ENCODE measurements at regions not wholly inside any gene's neighbourhood (a gene's known extent, or its start where the extent isn't known, plus 50 kb on each side); places are given as distances from the start of the nearest gene placed in this dataset.
"Not testable (repeated sequence)": the region's sequence is repeated elsewhere in the genome, so short reads cannot be mapped to it uniquely, and the experiment has no call there.

- no peak for DNase-seq
- in situ Hi-C loops (cut with MboI; ENCODE audit: low sequenced_read_pairs in 4 of 4) (no loop called here), intact Hi-C loops (cut with DNase I; ENCODE audit: low total_unique reads) (no loop called here)
- no peaks in the 10 kb centered on the region for H3K36me3 ChIP-seq
- no peaks in the 10 kb centered on the region for H3K4me1 ChIP-seq
- no peak overlapping the region for H3K4me3 ChIP-seq
- H3K27me3 ChIP-seq = no peaks in the 10 kb centered on the region
- TF ChIP-seq CTCF (IDR thresholded peaks at IDR 0.05 in 4 of 5, conservative IDR thresholded peaks at IDR 0.05 in 1 of 5) (no peak), POLR2A (IDR thresholded peaks at IDR 0.05) (no peak)
- no peak for ATAC-seq
- no peaks in the 10 kb centered on the region for H3K9me3 ChIP-seq
- H3K27ac ChIP-seq = no peak overlapping the region
These were observed 108.5 kb downstream of the SOX1 start for GRCh38 chr13:112175162-112176075.

- H3K36me3 ChIP-seq; in situ Hi-C loops (cut with MboI; ENCODE audit: low sequenced_read_pairs in 4 of 4); H3K4me1 ChIP-seq; H3K9me3 ChIP-seq; H3K27ac ChIP-seq; intact Hi-C loops (cut with DNase I; ENCODE audit: low total_unique reads); H3K4me3 ChIP-seq; ATAC-seq; H3K27me3 ChIP-seq; DNase-seq: not testable (repeated sequence)
These were observed 109.5 kb downstream of the SOX1 start for GRCh38 chr13:112176141-112177119.

DNA sequence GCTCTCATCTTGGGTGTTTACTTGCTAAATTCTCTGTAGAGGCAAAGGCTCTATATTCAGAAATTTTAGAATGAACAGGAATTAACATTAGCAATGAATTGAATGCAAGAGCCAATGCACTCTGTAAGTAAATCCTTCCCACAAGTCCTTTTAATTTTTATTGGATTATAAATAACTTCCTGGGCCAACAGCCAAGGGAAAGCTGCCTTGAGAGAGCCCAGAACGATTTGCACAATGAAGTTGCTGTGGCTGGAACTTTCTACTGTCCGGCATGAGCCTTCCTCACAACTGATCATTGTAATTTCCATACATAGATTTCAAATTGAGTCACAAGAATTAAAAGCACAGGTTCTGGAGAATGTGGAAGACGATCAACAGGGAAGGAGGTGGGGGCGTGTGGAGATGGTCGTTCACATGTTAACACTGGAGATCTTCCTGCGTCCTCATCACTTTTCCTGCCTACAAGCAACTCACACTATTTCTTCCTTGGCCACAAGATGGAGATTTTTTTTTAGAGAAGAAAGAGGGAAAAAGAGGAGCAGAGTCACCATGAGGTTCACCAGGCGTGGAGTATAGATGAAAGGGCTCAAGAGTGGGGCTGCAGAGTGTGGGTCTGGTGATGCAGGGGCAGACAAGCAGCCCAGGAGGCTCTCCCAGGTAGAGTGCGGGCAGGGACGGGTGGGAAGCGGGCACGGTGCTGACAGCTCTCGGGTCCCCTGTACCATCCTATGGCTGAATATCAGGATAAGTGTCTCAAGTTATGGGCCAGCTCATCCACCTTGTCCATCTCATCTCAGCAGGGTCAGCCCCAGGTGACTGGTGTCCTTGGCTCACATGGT is 110.7 kb downstream of the SOX1 start:
- H3K27me3 ChIP-seq = no peaks in the 10 kb centered on the region
- no peak overlapping the region for H3K27ac ChIP-seq
- no peaks in the 10 kb centered on the region for H3K9me3 ChIP-seq
- no peaks in the 10 kb centered on the region for H3K36me3 ChIP-seq
- no peak for TF ChIP-seq POLR2A (IDR thresholded peaks at IDR 0.05)
- TF ChIP-seq CTCF (IDR thresholded peaks at IDR 0.05 in 4 of 5, conservative IDR thresholded peaks at IDR 0.05 in 1 of 5) = no peak
- H3K4me1 ChIP-seq = no peaks in the 10 kb centered on the region
- DNase-seq (no peak), ATAC-seq (no peak)
- H3K4me3 ChIP-seq = no peak overlapping the region
- in situ Hi-C loops (cut with MboI; ENCODE audit: low sequenced_read_pairs in 4 of 4) (no loop called here), intact Hi-C loops (cut with DNase I; ENCODE audit: low total_unique reads) (no loop called here)

- ATAC-seq (no peak), DNase-seq (no peak)
- intact Hi-C loops (cut with DNase I; ENCODE audit: low total_unique reads) = no loop called here
- no peak overlapping the region for H3K4me3 ChIP-seq
- H3K27ac ChIP-seq = no peak overlapping the region
- no peaks in the 10 kb centered on the region for H3K27me3 ChIP-seq
- no peaks in the 10 kb centered on the region for H3K4me1 ChIP-seq
- H3K9me3 ChIP-seq = no peaks in the 10 kb centered on the region
- TF ChIP-seq POLR2A (IDR thresholded peaks at IDR 0.05) (no peak), CTCF (IDR thresholded peaks at IDR 0.05 in 4 of 5, conservative IDR thresholded peaks at IDR 0.05 in 1 of 5) (no peak)
- in situ Hi-C loops (cut with MboI; ENCODE audit: low sequenced_read_pairs in 4 of 4) = no loop called here
- H3K36me3 ChIP-seq = no peaks in the 10 kb centered on the region
These were observed 111.8 kb downstream of the SOX1 start for GRCh38 chr13:112178769-112179168.
